Brain microvascular endothelial cell (primary cell): ENCODE measurements at regions not wholly inside any gene's neighbourhood (a gene's known extent, or its start where the extent isn't known, plus 50 kb on each side); places are given as distances from the start of the nearest gene placed in this dataset.

Source experiments
- DNase-seq: peaks from one replicate; pipeline ENCODE4 v3.0.0-alpha.2; 2020
- H3K27ac ChIP-seq: fragments of 250-450 bp; sonication (Bioruptor Pico); 2 replicates; pipeline ENCODE4 v1.5.1; 2020; ENCODE audit warnings: mild to moderate bottlenecking, moderate library complexity
- H3K27me3 ChIP-seq: fragments of 250-450 bp; sonication (Bioruptor Pico); replicated peaks from 2 replicates; pipeline ENCODE4 v1.5.1; 2020; ENCODE audit warnings: mild to moderate bottlenecking
- H3K36me3 ChIP-seq: fragments of 250-450 bp; sonication (Bioruptor Pico); replicated peaks from 2 replicates; pipeline ENCODE4 v1.5.1; 2020; ENCODE audit warnings: mild to moderate bottlenecking
- H3K4me3 ChIP-seq: 2 replicates; pipeline ENCODE4 v1.5.1; 2011; ENCODE audit warnings: low read depth, mild to moderate bottlenecking, control low read depth, low read length, moderate library complexity
- in situ Hi-C: cut with HindIII; loops from 2 replicates; pipeline ENCODE4 v1.10.0; 2017; ENCODE audit warnings: low sequenced_read_pairs, low pct_ligation_motif_present
- TF ChIP-seq, protein P1 (sequence below): IDR thresholded peaks from 2 replicates; pipeline ENCODE4 v1.5.1; 2011; ENCODE audit warnings: low read depth, mild to moderate bottlenecking, moderate library complexity, low read length, control low read depth, inconsistent platforms; ENCODE audit errors: missing control alignments

DNA sequence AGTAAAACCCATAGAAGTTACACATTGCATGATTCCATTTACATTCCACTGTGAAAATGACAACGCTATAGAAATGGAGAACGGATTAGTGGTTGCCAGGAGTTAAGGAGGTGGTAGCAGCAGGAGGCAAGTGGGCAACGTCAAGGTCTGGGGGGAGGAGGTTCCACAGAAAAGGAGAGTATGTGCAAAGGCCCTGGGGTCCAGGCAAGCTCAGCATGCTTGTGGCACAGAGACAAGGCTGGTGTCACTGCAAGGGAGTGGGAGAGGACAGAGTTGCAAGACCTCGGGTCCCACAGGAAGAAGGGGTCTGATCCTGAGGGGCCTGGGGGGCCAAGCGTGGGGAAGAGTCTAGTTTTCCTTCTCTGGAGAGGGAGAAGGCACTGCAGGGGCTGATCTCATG, 240.8 kb downstream of the MN1 start:
- Histone ChIP-seq H3K4me3 (no peak overlapping the region), H3K27ac (no peak overlapping the region), H3K27me3 (no peaks in the 10 kb centered on the region), H3K36me3 (no peaks in the 10 kb centered on the region)
- TF ChIP-seq, protein P1, sequence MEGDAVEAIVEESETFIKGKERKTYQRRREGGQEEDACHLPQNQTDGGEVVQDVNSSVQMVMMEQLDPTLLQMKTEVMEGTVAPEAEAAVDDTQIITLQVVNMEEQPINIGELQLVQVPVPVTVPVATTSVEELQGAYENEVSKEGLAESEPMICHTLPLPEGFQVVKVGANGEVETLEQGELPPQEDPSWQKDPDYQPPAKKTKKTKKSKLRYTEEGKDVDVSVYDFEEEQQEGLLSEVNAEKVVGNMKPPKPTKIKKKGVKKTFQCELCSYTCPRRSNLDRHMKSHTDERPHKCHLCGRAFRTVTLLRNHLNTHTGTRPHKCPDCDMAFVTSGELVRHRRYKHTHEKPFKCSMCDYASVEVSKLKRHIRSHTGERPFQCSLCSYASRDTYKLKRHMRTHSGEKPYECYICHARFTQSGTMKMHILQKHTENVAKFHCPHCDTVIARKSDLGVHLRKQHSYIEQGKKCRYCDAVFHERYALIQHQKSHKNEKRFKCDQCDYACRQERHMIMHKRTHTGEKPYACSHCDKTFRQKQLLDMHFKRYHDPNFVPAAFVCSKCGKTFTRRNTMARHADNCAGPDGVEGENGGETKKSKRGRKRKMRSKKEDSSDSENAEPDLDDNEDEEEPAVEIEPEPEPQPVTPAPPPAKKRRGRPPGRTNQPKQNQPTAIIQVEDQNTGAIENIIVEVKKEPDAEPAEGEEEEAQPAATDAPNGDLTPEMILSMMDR: no peak
- no peak for DNase-seq
- in situ Hi-C loops: no loop called here

DNA sequence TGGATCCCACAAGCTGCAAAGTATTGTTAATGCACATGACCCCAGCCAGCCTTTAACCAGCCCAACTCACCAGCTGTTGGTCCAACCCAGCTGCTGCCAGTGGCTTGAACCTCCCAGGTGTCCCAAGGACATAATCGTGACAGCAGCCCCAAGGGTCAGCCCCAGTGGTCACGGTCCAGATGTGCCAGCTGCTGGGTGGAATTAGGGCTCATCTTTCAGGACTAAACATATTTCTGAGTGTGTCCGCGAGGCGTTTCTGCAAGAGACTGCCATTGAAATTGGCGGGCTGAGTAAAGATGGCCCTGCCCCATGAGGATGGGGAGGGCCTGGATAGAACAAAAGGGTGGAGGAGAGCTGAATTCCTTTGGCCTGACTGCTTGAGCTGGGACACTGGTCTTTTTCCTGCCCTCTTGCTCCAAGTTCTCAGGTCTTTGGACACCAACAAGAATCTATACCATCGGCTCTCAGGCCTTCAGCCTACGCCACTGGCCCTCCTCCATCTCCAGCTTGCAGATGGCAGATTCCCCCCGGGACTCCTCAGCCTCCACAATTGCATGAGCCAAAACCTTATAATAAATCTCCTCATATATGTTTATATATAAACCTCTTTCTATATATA, 240.2 kb downstream of the MN1 start:
- no peak for DNase-seq
- in situ Hi-C loops: no loop called here
- Histone ChIP-seq H3K27ac (no peak overlapping the region), H3K4me3 (no peak overlapping the region), H3K27me3 (no peaks in the 10 kb centered on the region), H3K36me3 (no peaks in the 10 kb centered on the region)
- TF ChIP-seq, protein P1: no peak

DNA sequence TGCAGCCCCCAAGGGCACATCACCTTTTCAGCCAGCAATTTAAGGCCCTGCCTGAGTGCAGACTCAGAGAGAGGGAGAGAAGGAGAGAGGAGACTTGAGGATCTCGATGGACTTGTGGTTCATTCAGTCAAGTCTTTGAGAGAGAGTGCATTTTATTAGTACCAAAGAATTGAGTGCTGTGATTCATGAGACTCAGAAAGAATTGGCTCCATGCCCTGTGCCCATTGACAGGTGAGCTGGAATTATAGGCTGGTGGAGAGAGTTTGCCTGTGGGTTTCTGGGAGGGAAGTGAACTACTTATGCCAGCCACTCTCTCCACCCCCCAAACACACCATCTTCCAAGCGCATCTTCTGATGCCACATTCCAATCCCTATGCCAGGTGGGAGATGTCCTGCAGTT, 236.8 kb downstream of the MN1 start:
- no peak for DNase-seq
- no peak overlapping the region for H3K4me3 ChIP-seq
- H3K36me3 ChIP-seq: no peaks in the 10 kb centered on the region
- TF ChIP-seq, protein P1: no peak
- no peak overlapping the region for H3K27ac ChIP-seq
- H3K27me3 ChIP-seq: peaks cover 2% of the 10 kb centered on the region
- in situ Hi-C loops: no loop called here

DNA sequence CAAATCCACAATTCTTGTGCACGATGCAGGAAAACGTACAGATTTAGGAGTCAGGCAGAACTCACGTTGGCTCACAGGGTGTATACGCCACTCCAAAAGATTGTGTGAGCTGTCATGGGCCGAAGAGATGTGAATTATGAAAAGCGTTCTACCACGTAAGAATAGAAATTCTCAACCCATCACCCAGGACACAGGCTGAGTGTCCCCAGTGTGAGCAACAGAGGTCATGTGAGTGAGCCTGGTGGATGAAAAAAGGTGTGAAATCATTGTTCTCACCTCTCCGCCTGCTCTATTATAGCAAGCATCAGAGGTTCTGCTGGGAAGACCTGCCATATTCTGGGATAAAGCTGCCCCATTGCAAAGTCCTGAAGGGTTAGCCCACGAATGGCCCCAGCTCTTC, 235.0 kb downstream of the MN1 start:
- in situ Hi-C loops: no loop called here
- TF ChIP-seq, protein P1: no peak
- Histone ChIP-seq H3K27me3 (peaks cover 2% of the 10 kb centered on the region), H3K27ac (no peak overlapping the region), H3K36me3 (no peaks in the 10 kb centered on the region), H3K4me3 (no peak overlapping the region)
- no peak for DNase-seq

- in situ Hi-C loops: no loop called here
- H3K36me3 ChIP-seq: no peaks in the 10 kb centered on the region
- no peak for DNase-seq
- H3K27ac ChIP-seq: no peak overlapping the region
- TF ChIP-seq, protein P1: no peak
- H3K4me3 ChIP-seq: no peak overlapping the region
- H3K27me3 ChIP-seq: peaks cover 2% of the 10 kb centered on the region
These were observed 233.3 kb downstream of the MN1 start for GRCh38 chr22:27568265-27568664.
